NCI-H187 (cell line): ENCODE measurements at regions not wholly inside any gene's neighbourhood (a gene's known extent, or its start where the extent isn't known, plus 50 kb on each side); places are given as distances from the start of the nearest gene placed in this dataset.

ENCODE experiments used
- DNase-seq, 2 experiments: peaks; one replicate each; lab custom pipeline; 2025; lab: John Stamatoyannopoulos, UW

- DNase-seq: no peak
Measured at GRCh38 chr2:176732780-176733179, 463.5 kb downstream of the MTX2 start.

DNA sequence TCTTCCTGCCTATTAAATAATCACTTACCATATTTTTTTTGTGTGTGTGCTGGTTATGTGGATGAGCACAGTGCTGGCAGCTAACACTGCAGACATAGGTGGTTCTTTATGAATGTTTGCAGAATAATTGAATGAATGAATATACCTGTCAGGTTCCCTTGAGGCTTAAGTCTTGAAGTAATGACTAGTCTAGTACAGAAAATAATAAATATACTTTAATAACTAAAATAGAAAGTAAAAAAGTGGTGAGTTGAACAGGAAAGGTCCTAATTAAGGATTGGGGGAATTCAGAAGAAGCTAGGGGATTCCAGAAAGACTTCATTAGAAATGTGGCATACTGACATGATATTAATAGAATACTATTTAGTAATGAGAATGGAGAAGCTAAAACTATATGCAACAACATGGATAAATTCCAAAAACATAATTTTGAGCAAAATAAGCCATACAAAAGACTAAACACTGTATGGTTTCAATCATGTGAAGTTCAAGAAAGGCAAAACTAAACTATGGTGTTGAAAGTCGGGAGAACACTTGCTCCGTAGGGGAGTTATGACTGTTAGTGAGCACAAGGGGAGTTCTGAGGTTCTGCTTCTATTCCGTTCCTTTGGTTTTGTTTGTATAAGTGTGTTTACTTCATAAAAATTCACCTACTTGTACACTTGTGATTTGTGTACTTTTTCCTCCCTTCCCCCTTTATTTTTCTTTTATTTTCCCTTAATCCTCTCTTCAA lies 464.6 kb downstream of the MTX2 start:
- DNase-seq: no peak

GRCh38 chr2:176734868-176735267 lies 465.6 kb downstream of the MTX2 start:
- no peak for DNase-seq

DNA sequence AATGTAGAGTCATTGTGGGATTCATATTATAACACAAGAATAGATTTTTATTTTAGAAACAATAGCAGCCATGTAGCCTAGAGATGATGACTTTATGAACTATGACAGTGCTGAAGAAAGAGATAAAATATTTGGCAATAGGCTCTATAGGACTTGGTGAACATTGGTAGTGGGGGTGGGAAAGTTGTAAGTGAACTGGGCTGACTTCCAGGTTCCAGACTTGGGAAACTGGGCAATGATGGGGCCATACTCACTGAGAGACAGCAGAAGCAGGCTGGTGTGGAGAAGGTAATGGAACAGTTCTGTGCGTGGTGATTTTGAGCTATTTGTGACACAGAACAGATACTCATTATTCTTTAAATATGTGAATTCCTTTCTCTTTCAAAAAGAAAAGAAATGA lies 470.3 kb upstream of the HNRNPA3 start:
- DNase-seq: no peak

- no peak for DNase-seq
Measured at GRCh38 chr2:176743671-176744070, 468.9 kb upstream of the HNRNPA3 start.

DNA sequence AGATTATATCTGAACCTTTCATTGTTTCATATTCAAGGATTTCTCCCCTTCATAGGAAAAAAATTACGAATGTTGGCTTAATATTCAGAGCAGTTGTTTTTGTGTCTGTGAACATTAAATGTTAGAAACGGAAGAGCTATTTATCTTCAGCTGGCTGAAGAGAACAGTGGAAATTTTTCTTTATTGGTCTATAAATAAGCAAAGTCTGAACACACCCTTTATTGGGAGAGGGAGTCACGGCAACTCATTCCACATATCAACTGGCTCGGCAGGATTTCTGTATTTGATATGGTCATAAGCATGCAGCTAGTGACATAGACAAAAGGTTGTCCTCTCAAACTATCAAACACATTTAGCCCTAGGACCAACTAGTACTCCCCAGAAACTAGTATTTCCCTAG lies 468.4 kb upstream of the HNRNPA3 start:
- no peak for DNase-seq

DNA sequence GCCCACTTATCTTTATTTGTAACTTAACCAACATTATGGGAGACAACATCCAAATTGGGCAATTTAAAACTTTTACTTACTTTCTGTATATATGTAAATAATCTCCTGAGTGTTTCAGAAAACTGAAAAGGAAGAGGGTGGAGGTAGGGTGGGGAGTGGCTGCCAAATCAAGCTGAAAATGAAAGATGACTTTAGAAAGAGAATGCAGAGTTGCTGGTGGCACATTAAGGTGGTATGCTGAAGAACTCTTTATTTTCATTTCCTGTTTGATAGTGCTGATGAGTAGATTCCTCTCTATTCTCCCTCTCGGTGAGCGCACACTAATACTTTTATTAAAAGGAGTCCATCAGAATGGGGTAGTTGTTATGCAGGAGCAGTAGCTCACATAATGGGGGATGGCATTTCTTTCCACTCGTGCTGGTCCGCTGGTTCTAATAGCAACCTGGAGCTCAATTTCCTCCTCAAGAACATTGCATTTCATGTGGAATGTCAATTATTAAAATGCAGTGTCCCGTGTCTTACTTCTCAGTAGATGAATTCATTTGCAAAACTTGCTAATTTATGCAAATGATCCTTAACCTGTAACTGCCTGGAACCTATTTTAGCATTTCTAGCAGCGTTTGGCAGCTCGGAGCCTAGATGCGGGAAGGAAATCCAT lies 466.9 kb upstream of the HNRNPA3 start:
- DNase-seq: no peak

GRCh38 chr2:176746411-176746810 lies 466.2 kb upstream of the HNRNPA3 start:
- DNase-seq: no peak

- no peak for DNase-seq
Measured at GRCh38 chr2:176747506-176747905, 465.1 kb upstream of the HNRNPA3 start.

DNA sequence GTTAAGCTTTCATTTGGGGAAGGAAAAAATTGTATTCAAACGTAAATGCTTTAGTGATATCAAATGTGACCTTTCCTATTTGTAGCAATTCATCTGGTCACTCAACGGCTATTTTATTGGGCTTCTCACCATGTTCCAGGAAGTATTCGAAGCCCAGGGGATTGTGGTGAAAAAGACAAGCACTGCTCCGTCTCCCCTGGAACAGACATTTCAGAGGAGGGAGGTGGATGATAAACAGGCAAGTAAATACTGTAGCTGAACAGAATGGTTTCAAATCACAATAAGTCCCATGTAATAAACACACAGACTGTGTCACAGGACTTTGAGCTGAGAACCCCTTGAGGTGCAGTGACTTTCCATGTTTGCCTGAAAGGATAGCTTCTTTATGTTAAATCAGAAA lies 464.7 kb upstream of the HNRNPA3 start:
- no peak for DNase-seq

GRCh38 chr2:176748662-176749061 lies 463.9 kb upstream of the HNRNPA3 start:
- no peak for DNase-seq

DNA sequence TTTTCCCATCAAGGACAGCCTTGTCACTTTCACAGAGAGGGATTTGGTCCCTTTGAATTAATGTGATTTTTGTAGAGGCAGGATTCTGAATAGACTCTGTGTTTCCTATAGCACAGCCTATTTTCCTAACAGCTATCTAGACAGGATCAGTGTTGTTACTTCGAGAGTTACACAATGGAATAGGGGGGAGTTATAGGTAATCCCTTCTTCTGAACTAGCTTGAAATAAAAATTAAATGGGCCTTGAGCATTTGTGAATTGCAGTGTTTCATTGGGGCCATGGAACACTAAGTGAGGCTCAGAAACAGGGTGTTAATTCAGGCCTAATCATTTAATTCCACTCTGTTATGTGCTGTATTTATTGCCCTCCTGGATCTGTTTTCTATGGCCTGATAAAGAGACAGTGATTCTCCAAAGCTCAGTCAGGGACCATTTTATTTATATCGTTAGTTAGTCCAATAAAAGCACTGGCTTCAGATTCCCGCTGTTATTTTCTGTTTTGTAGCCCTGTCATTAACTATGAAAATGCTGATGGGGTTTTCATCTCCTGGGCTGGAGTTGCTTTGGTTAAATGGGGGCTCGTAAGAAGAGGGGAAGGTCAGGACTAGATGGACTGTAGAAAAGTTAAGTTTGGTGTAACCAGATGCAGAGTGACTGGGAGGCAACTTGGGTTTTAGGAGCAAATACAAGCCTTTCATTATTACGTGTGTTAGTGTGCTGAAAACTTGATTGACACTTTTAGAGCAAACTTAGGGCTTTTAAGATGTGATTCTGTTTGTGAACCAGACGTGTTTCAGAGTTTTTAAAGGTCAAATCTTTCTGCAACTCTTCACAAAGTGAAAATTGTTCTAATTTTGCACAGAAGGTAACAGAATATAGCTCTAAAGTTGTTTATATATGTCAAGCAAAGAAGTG lies 461.0 kb upstream of the HNRNPA3 start:
- no peak for DNase-seq

DNA sequence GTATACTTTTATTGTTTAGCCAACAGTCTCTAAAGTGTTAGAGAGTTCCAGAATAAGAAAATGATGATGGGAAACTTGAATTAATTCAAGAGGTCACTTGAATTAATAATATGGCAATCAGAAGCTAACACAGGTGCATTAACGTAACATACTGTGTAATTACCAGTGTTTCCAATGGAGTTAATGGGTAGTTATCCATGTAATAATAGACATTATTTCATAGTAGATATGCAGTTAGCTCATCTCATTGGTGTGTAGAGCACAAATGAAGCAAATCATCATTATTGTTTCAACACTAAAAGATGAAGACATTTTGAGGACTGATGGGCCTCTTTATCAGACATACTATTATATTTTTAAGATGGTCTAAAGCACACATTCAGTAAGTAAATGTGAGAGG lies 460.3 kb upstream of the HNRNPA3 start:
- DNase-seq: no peak

DNA sequence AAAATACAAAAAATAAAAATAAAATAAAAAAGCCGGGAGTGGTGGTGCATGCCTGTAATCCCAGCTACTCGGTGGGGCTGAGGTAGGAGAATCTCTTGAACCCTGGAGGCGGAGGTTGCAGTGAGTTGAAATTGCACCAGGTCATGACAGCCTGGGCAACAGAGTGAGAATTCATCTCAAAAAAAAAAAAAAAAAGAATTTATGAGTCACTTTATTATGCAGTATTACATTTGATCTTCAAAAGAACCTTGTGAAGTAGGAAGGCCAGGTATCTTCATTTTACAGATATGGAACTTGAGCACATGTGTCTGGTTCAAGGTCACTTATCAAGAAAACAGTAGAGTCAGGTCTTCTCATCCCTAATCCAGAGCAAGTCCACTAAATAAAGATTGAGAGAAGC lies 459.4 kb upstream of the HNRNPA3 start:
- DNase-seq: no peak

DNA sequence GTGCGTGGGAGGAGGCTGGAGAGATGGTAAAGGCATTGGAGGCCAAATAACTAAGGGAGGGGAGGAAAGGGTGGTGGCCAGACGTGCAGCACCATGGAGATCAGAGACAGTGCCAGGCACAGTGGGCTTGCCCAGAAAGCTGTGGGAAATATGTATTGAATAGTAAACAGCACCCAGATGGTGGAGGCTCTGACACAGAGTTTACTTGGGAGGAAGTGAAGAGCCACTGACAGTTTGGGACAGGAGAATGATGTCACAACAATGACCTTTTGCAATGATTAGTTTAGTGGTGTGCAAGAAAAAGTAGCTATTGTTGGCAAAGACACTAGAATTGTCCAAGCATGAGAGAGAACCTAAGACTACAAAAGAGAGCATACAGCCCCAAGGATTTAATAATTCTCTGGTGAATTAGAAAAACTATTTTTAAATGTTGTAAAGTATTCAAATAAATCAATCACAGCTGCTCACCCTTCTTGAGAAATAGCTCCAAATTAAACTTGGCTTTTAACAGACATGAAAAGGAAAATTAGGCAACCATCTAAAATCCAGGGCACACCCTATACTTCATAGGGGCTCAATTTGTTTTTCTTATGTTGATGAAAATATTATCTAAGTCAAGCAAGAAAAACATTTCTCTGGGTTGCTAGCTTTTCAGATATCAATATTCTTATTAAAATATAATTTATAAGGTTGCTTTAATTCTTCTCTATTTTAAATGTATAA lies 458.7 kb upstream of the HNRNPA3 start:
- no peak for DNase-seq

GRCh38 chr2:176755537-176756135 lies 457.0 kb upstream of the HNRNPA3 start:
- DNase-seq: no peak

- no peak for DNase-seq
Measured at GRCh38 chr2:176758426-176758825, 454.2 kb upstream of the HNRNPA3 start.

GRCh38 chr2:176760439-176760838 lies 452.2 kb upstream of the HNRNPA3 start:
- no peak for DNase-seq

- no peak for DNase-seq
Measured at GRCh38 chr2:176763130-176763529, 449.5 kb upstream of the HNRNPA3 start.

GRCh38 chr2:176763851-176764404 lies 448.7 kb upstream of the HNRNPA3 start:
- DNase-seq: no peak

DNA sequence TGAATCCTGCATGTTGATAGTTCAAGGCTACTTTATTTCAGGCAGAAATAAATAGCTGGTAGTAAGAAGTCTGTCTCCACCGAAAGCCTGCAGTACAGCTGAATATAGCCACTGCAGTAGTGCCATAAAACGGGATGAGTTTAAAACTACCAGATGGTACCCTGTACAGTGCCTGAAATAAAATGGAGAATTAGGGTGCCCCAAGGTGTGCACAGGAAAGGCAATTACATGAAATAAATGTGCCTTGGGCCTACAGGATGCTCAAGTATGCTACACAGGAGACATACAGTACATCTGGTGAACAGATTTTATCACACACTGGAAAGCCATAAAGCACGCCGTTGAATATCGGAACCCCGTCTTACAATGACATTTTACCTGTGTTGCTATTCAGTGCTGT lies 447.7 kb upstream of the HNRNPA3 start:
- no peak for DNase-seq
